ENCODE measurements at regions not wholly inside any gene's neighbourhood (a gene's known extent, or its start where the extent isn't known, plus 50 kb on each side); places are given as distances from the start of the nearest gene placed in this dataset.

DNA sequence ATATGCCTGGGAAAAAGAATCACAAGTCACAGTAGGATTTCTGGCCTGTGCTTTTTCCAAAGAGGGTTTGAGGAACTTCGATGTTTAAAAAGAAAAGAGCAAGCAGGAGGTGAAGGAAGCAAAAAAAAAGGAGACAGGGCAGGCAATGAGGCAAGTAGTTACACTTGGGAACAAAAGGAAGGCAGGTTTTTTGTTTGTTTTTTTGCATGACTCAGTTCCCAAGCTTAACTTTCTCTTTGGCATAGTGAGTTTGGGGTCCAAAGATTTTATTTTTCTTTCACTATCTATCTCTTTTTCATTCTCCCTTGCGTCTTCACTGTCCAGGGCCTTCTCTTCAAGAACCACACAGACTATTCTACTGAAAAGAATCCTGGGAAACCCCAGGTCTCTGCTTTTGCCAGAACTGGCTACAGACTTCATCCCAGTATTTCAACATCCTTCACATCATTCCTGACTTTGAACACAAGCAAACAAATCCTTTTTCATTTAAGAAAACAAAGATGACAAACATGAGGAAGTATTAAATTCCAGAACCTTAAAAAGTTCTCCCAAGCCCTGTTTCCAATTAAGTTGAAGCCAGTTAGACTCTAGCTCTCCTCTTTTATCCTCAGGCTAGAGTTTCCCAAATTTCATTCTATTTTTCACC lies 210.7 kb upstream of the RND3 start:
- TF ChIP-seq, protein P1, sequence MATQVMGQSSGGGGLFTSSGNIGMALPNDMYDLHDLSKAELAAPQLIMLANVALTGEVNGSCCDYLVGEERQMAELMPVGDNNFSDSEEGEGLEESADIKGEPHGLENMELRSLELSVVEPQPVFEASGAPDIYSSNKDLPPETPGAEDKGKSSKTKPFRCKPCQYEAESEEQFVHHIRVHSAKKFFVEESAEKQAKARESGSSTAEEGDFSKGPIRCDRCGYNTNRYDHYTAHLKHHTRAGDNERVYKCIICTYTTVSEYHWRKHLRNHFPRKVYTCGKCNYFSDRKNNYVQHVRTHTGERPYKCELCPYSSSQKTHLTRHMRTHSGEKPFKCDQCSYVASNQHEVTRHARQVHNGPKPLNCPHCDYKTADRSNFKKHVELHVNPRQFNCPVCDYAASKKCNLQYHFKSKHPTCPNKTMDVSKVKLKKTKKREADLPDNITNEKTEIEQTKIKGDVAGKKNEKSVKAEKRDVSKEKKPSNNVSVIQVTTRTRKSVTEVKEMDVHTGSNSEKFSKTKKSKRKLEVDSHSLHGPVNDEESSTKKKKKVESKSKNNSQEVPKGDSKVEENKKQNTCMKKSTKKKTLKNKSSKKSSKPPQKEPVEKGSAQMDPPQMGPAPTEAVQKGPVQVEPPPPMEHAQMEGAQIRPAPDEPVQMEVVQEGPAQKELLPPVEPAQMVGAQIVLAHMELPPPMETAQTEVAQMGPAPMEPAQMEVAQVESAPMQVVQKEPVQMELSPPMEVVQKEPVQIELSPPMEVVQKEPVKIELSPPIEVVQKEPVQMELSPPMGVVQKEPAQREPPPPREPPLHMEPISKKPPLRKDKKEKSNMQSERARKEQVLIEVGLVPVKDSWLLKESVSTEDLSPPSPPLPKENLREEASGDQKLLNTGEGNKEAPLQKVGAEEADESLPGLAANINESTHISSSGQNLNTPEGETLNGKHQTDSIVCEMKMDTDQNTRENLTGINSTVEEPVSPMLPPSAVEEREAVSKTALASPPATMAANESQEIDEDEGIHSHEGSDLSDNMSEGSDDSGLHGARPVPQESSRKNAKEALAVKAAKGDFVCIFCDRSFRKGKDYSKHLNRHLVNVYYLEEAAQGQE (IDR thresholded peaks at IDR 0.05; ENCODE audit: low read depth), result no peak
- TF ChIP-seq, protein P2, sequence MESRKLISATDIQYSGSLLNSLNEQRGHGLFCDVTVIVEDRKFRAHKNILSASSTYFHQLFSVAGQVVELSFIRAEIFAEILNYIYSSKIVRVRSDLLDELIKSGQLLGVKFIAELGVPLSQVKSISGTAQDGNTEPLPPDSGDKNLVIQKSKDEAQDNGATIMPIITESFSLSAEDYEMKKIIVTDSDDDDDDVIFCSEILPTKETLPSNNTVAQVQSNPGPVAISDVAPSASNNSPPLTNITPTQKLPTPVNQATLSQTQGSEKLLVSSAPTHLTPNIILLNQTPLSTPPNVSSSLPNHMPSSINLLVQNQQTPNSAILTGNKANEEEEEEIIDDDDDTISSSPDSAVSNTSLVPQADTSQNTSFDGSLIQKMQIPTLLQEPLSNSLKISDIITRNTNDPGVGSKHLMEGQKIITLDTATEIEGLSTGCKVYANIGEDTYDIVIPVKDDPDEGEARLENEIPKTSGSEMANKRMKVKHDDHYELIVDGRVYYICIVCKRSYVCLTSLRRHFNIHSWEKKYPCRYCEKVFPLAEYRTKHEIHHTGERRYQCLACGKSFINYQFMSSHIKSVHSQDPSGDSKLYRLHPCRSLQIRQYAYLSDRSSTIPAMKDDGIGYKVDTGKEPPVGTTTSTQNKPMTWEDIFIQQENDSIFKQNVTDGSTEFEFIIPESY (IDR thresholded peaks at IDR 0.05; ENCODE audit: extremely low read depth, insufficient replicate concordance, low read length), result no peak
- TF ChIP-seq, protein P3, sequence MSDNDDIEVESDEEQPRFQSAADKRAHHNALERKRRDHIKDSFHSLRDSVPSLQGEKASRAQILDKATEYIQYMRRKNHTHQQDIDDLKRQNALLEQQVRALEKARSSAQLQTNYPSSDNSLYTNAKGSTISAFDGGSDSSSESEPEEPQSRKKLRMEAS (IDR thresholded peaks at IDR 0.05), result no peak
- TF ChIP-seq, protein P4, sequence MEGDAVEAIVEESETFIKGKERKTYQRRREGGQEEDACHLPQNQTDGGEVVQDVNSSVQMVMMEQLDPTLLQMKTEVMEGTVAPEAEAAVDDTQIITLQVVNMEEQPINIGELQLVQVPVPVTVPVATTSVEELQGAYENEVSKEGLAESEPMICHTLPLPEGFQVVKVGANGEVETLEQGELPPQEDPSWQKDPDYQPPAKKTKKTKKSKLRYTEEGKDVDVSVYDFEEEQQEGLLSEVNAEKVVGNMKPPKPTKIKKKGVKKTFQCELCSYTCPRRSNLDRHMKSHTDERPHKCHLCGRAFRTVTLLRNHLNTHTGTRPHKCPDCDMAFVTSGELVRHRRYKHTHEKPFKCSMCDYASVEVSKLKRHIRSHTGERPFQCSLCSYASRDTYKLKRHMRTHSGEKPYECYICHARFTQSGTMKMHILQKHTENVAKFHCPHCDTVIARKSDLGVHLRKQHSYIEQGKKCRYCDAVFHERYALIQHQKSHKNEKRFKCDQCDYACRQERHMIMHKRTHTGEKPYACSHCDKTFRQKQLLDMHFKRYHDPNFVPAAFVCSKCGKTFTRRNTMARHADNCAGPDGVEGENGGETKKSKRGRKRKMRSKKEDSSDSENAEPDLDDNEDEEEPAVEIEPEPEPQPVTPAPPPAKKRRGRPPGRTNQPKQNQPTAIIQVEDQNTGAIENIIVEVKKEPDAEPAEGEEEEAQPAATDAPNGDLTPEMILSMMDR (IDR thresholded peaks at IDR 0.05 in 2 of 3, conservative IDR thresholded peaks at IDR 0.05 in 1 of 3; ENCODE audit: borderline replicate concordance in 1 of 3, insufficient read depth in 1 of 3, low read depth in 2 of 3, low read length in 2 of 3), result no peak
